ENCODE measurements at regions not wholly inside any gene's neighbourhood (a gene's known extent, or its start where the extent isn't known, plus 50 kb on each side); places are given as distances from the start of the nearest gene placed in this dataset.
"Not testable (repeated sequence)": the region's sequence is repeated elsewhere in the genome, so short reads cannot be mapped to it uniquely, and the experiment has no call there.

DNA sequence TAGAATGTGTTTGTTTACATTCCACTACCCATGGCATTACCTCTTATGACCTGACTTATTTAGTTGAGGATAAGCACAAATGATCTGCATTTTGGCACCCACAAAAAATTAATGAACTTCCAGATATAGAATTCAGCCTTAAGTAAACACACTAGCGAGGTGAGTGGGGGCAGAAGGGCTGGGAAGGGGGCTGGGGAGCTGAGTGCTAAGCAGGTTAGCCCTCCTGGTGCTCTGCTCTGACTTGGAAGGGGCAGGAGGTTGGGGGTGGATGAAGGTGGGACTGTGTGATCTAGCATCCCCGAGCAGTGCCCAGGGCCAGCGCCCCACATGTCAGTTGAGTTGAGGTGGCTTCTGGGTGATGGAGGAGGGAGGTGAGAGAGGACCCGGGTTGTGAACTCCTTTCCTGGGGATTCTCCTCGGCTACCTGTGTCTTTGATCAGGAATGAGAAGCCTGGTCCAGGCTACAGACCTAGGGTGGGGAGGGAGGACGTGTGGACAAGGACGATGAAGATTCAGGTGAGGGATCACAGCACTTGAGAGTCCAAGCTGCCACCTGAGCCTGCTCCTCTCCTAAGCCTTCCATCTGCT, 178.6 kb upstream of the SMAD3 start:
- TF ChIP-seq, protein P1, sequence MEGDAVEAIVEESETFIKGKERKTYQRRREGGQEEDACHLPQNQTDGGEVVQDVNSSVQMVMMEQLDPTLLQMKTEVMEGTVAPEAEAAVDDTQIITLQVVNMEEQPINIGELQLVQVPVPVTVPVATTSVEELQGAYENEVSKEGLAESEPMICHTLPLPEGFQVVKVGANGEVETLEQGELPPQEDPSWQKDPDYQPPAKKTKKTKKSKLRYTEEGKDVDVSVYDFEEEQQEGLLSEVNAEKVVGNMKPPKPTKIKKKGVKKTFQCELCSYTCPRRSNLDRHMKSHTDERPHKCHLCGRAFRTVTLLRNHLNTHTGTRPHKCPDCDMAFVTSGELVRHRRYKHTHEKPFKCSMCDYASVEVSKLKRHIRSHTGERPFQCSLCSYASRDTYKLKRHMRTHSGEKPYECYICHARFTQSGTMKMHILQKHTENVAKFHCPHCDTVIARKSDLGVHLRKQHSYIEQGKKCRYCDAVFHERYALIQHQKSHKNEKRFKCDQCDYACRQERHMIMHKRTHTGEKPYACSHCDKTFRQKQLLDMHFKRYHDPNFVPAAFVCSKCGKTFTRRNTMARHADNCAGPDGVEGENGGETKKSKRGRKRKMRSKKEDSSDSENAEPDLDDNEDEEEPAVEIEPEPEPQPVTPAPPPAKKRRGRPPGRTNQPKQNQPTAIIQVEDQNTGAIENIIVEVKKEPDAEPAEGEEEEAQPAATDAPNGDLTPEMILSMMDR (IDR thresholded peaks at IDR 0.05; ENCODE audit: low read depth, low read length): no peak
- no peak for DNase-seq (ENCODE audit: low read depth, low spot score)
- H3K4me3 ChIP-seq (ENCODE audit: low read depth, low read length): no peak overlapping the region
- in situ Hi-C loops (cut with HindIII; ENCODE audit: low sequenced_read_pairs): no loop called here

DNA sequence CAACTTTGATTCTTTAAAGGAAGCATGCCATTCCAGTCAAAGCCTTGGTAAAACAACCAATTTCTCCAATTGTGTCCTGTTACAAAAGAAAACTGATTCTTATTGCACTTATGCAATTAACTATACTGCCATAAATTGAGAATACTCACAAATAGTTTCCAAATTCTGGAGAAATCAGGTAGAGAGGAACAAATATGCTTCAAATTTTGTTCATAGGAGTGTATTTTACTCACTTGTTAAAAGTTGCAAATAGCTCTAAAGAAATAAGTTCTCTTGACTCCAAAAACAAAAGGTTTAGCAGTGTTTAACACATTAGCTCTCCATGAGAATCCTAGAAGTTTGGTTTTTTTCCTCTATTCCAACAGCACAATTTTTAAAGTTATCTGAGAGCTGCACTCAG, 176.1 kb upstream of the SMAD3 start:
- in situ Hi-C loops (cut with HindIII; ENCODE audit: low sequenced_read_pairs); DNase-seq (ENCODE audit: low read depth, low spot score); H3K4me3 ChIP-seq (ENCODE audit: low read depth, low read length): not testable (repeated sequence)

DNA sequence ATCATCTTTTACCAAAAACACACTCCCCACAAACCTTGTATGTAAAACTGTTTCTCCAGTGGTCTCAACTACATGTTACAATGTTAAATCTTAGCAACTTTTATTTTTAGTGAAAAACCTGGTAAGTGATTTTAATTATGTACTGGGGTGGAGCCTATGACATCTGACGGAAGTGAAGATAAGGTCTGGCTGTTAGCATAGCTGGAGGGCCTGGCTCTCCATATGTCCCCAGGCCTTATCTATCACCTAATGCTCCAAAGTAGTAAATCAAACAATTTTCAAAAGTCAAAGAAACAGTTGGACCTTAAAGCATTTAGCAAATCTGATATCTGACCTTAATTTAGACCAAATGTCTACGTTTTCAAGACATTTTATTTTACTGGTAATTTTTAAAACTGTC, 173.6 kb upstream of the SMAD3 start:
- in situ Hi-C loops (cut with HindIII; ENCODE audit: low sequenced_read_pairs): no loop called here
- H3K4me3 ChIP-seq (ENCODE audit: low read depth, low read length): no peak overlapping the region
- TF ChIP-seq, protein P1 (IDR thresholded peaks at IDR 0.05; ENCODE audit: low read depth, low read length): no peak
- no peak for DNase-seq (ENCODE audit: low read depth, low spot score)

DNA sequence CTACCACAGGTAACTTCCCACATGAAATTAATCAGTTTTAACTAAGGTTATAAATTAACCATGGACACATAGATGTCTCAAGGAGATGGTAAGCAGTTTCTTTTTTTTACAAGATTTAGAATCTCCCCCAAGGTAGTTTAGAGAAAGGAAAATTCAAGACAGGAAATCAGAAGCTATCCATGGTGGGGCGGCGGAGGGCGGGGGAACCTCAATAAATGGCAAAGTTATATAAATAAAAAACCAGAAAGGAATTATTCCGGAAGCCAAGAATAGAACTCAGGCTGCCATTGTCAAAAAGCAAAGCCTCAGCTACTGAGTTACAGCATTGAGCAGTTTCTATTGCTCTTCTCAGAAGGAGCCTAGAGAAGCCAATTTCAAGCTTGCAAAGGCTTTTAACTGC, 172.1 kb upstream of the SMAD3 start:
- H3K4me3 ChIP-seq (ENCODE audit: low read depth, low read length): no peak overlapping the region
- DNase-seq (ENCODE audit: low read depth, low spot score): no peak
- TF ChIP-seq, protein P1 (IDR thresholded peaks at IDR 0.05; ENCODE audit: low read depth, low read length): no peak
- in situ Hi-C loops (cut with HindIII; ENCODE audit: low sequenced_read_pairs): no loop called here

DNA sequence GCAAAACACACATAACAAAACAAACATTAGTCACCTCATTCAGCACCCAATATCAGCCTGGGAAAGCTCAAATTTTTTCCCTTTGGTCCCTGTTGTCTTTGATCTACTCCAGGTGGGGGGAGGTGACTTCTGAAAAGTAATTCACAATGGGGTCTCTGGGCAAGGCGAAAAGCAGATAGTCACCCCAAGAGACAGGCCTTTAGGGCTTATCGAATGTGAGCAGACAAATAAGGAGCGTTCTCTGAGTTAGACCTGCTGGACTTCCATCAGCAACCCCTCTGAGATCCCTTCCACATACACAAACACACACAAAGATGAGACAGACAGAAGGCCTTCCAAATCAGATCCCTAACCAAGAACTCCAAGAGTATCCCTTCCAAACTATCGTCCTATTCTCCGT, 171.0 kb upstream of the SMAD3 start:
- H3K4me3 ChIP-seq (ENCODE audit: low read depth, low read length): no peak overlapping the region
- in situ Hi-C loops (cut with HindIII; ENCODE audit: low sequenced_read_pairs): no loop called here
- no peak for DNase-seq (ENCODE audit: low read depth, low spot score)
- TF ChIP-seq, protein P1 (IDR thresholded peaks at IDR 0.05; ENCODE audit: low read depth, low read length): no peak

DNA sequence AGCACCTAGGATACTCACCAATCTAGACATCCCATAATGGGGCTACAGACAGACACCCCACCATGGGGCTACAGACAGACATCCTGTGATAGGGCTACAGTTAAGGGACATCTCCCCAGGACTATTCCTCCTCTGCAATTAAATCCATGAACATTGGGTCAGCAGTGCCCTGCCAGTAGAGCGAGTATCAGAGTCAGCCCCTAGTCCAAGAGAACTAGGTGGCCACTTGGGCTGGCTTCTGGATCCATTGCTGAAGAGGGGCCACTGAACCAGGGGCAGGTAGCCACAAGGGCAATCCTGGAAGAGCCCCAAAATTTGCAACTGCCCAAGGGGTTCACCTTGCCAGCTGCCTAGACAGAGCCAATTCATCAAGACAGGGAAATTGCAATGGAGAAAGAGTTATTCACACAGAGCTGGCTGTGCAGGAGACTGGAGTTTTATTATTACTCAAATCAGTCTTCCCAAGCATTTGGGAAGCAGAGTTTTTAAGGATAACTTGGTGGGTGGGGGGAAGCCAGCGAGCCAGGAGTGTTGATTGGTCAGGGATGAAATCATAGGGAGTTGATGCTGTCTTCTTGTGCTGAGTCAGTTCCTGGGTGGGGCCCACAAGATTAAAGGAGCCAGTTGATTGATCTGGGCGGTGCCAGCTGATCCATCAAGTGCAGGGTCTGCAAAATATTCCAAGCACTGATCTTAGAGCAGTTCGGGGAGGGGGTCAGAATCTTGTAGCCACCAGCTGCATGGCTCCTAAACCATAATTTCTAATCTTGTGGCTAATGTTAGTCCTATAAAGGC, 170.2 kb upstream of the SMAD3 start:
- H3K4me3 ChIP-seq (ENCODE audit: low read depth, low read length): no peak overlapping the region
- TF ChIP-seq, protein P1 (IDR thresholded peaks at IDR 0.05; ENCODE audit: low read depth, low read length): no peak
- DNase-seq (ENCODE audit: low read depth, low spot score): no peak
- in situ Hi-C loops (cut with HindIII; ENCODE audit: low sequenced_read_pairs): no loop called here

DNA sequence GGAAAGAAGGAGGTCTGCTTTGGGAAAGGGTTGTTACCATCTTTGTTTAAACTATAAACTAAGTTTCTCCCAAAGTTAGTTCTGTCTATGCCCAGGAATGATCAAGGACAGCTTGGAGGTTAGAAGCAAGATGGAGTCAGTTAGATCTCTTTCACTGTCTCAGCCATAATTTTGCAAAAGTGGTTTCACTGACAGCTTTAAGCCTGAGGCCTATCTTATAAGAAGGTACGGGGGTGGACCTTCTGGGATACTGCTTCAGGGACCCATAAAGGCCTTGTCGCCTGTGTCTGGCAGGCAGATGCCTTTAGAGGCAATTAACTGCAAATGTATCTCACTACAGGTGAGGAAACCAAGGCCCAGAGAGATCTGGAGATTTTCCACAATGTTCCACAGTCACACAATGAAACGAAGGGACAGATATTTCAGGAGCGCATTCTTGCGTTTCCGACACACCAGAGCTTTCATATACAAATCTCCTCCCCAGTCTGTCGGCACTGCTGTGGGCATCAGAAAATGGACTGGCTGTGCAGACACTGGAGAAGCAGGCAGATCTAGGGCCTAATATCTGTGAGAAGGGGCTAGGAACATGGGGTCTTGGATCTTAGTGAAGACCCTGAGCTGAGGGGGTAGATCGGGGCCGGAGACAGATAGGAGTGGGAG, 169.5 kb upstream of the SMAD3 start:
- no peak for DNase-seq (ENCODE audit: low read depth, low spot score)
- H3K4me3 ChIP-seq (ENCODE audit: low read depth, low read length): no peak overlapping the region
- in situ Hi-C loops (cut with HindIII; ENCODE audit: low sequenced_read_pairs): no loop called here
- TF ChIP-seq, protein P1 (IDR thresholded peaks at IDR 0.05; ENCODE audit: low read depth, low read length): no peak

All from astrocyte of the spinal cord (primary cell).